HL-60 (cell line): ENCODE measurements at regions not wholly inside any gene's neighbourhood (a gene's known extent, or its start where the extent isn't known, plus 50 kb on each side); places are given as distances from the start of the nearest gene placed in this dataset.

ENCODE experiments used
- DNase-seq, 2 experiments: peaks; one replicate each; pipeline ENCODE4 v3.0.0-alpha.2; 2010 to 2020; ENCODE audit warnings: low read depth in 1 of 2, low spot score in 1 of 2
- H3K27ac ChIP-seq: fragments of 250-450 bp; sonication (Bioruptor Pico); replicated peaks from 2 replicates; pipeline ENCODE4 v1.5.1; 2020; ENCODE audit warnings: mild to moderate bottlenecking, moderate library complexity
- H3K27me3 ChIP-seq: fragments of 250-450 bp; sonication (Bioruptor Pico); 2 replicates; pipeline ENCODE4 v1.5.1; 2021; ENCODE audit warnings: mild to moderate bottlenecking, moderate library complexity; ENCODE audit not compliant: insufficient read depth, poor library complexity, severe bottlenecking
- H3K4me3 ChIP-seq: replicated peaks from 2 replicates; pipeline ENCODE4 v1.5.1; 2011; ENCODE audit warnings: mild to moderate bottlenecking, control low read depth, low read length; ENCODE audit not compliant: insufficient read depth
- CTCF ChIP-seq: IDR thresholded peaks from one replicate; pipeline ENCODE4 v1.5.1; 2011; ENCODE audit warnings: low read length, control low read depth, inconsistent platforms; ENCODE audit not compliant: insufficient read depth
- GABPA ChIP-seq: IDR thresholded peaks from 2 replicates; pipeline ENCODE4 v1.6.1; 2012; ENCODE audit warnings: low read depth
- POLR2AphosphoS5 ChIP-seq: IDR thresholded peaks from 2 replicates; pipeline ENCODE4 v1.6.1; 2012; ENCODE audit warnings: low read depth
- REST ChIP-seq: IDR thresholded peaks from 2 replicates; pipeline ENCODE4 v1.6.1; 2012; ENCODE audit warnings: low read depth; ENCODE audit not compliant: insufficient replicate concordance
- SPI1 ChIP-seq: IDR thresholded peaks from 2 replicates; pipeline ENCODE4 v1.6.1; 2012; ENCODE audit warnings: low read depth, mild to moderate bottlenecking, borderline replicate concordance

GRCh38 chr1:101704895-101705294, 291.8 kb downstream of the OLFM3 start:
- TF ChIP-seq REST (no peak), POLR2AphosphoS5 (no peak), GABPA (no peak), SPI1 (no peak), CTCF (no peak)
- Histone ChIP-seq H3K27ac (no peak overlapping the region), H3K27me3 (no peaks in the 10 kb centered on the region), H3K4me3 (no peak overlapping the region)
- DNase-seq = no peak

- Histone ChIP-seq H3K27me3 (no peaks in the 10 kb centered on the region), H3K27ac (no peak overlapping the region), H3K4me3 (no peak overlapping the region)
- DNase-seq = no peak
- TF ChIP-seq POLR2AphosphoS5 = no peak
- TF ChIP-seq GABPA = no peak
- TF ChIP-seq REST = no peak
- TF ChIP-seq SPI1 = no peak
- TF ChIP-seq CTCF = no peak
Observed at GRCh38 chr1:101706366-101706765, 290.4 kb downstream of the OLFM3 start.

- no peak for DNase-seq
- Histone ChIP-seq H3K4me3 (no peak overlapping the region), H3K27me3 (no peaks in the 10 kb centered on the region), H3K27ac (no peak overlapping the region)
- TF ChIP-seq CTCF (no peak), REST (no peak), SPI1 (no peak), GABPA (no peak), POLR2AphosphoS5 (no peak)
Observed at GRCh38 chr1:101709721-101710120, 287.0 kb downstream of the OLFM3 start.
